Chondrocyte (in vitro differentiated cells): ENCODE measurements at regions not wholly inside any gene's neighbourhood (a gene's known extent, or its start where the extent isn't known, plus 50 kb on each side); places are given as distances from the start of the nearest gene placed in this dataset.
A peak's percentile ranks its signal among the peaks of the same experiment; 100 is the strongest.

Source experiments
- DNase-seq: peaks from one replicate; pipeline ENCODE4 v3.0.0; 2021; ENCODE audit warnings: mixed read lengths, low spot score
- H3K27ac Mint-ChIP-seq: one replicate; pipeline ENCODE4 v1.8.0; 2021; ENCODE audit warnings: mild to moderate bottlenecking, moderate library complexity, mixed read lengths; ENCODE audit not compliant: unreplicated experiment
- H3K27me3 Mint-ChIP-seq: 2 replicates; pipeline ENCODE4 v1.8.0; 2021; ENCODE audit warnings: low read depth, mixed read lengths
- H3K36me3 Mint-ChIP-seq: 2 replicates; pipeline ENCODE4 v1.8.0; 2021; ENCODE audit warnings: low read depth, mixed read lengths
- H3K4me1 Mint-ChIP-seq: 2 replicates; pipeline ENCODE4 v1.8.0; 2021; ENCODE audit warnings: low read depth, mild to moderate bottlenecking, mixed read lengths
- H3K4me3 Mint-ChIP-seq: one replicate; pipeline ENCODE4 v1.8.0; 2021; ENCODE audit warnings: mild to moderate bottlenecking, moderate library complexity, mixed read lengths; ENCODE audit not compliant: unreplicated experiment
- H3K9me3 Mint-ChIP-seq: 2 replicates; pipeline ENCODE4 v1.8.0; 2021; ENCODE audit warnings: low read depth, mixed read lengths
- TF ChIP-seq, protein P1 (sequence below): fragments of 200-600 bp; sonication (generic); IDR thresholded peaks from 2 replicates; pipeline ENCODE4 v1.5.0; 2021; ENCODE audit warnings: antibody characterized with exemption, mild to moderate bottlenecking, moderate library complexity

DNA sequence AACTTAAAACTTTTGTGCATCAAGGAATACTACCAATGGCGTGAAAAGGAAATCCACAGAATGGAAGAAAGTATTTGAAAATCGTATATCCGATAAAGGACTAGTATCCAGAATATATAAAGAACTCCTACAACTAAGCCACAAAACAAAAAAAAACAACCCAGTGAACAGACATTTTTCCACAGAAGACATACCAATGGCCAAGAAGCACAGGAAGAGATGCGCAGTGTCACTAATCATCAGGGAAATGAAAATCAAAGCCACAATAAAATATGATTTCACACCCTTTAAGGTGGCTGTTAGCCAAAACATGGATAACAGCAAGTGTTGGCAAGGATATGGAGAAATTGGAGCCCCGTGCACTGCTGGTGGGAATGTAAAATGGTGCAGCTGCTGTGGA is 203.3 kb downstream of the SEC14L1 start:
- DNase-seq, result no peak
- Mint-ChIP-seq H3K27me3 (no peaks in the 10 kb centered on the region), H3K4me1 (peaks cover 15% of the 10 kb centered on the region)

DNA sequence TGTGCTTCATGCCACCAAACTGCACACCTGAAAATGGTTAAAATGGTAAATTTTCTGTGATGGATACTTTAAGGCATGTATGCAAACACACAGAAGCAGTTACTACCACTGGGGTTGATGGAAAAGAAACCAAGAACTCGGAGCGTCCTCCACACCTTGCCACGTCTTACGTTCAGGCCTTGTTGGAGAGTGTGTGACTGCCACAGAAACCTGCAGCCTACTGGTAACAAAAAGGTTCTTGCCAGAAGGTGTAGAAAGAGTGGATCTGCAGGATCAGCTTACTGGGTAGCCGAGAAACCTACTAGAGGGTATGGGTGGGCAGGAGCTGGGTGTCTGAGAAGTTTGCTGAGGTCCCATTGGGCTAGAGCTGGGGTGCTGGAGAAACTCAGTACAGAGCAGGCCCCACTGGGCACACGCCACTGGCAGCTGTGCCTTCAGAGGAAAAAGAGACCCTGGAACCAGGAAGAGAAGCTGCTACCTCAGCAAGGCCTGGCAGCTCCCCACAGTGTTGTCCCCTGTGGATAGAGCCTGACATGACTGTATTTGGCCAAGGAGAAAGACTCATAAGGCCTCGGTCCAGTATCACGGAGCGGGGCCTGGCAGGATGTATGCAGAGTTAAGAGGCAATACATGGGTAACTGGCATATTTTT is 204.6 kb downstream of the SEC14L1 start:
- TF ChIP-seq, protein P1, sequence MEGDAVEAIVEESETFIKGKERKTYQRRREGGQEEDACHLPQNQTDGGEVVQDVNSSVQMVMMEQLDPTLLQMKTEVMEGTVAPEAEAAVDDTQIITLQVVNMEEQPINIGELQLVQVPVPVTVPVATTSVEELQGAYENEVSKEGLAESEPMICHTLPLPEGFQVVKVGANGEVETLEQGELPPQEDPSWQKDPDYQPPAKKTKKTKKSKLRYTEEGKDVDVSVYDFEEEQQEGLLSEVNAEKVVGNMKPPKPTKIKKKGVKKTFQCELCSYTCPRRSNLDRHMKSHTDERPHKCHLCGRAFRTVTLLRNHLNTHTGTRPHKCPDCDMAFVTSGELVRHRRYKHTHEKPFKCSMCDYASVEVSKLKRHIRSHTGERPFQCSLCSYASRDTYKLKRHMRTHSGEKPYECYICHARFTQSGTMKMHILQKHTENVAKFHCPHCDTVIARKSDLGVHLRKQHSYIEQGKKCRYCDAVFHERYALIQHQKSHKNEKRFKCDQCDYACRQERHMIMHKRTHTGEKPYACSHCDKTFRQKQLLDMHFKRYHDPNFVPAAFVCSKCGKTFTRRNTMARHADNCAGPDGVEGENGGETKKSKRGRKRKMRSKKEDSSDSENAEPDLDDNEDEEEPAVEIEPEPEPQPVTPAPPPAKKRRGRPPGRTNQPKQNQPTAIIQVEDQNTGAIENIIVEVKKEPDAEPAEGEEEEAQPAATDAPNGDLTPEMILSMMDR, result no peak
- Mint-ChIP-seq H3K27ac (no peak overlapping the region), H3K4me1 (peaks cover 21% of the 10 kb centered on the region), H3K36me3 (peaks cover 11% of the 10 kb centered on the region), H3K9me3 (peaks cover 9% of the 10 kb centered on the region), H3K27me3 (no peaks in the 10 kb centered on the region), H3K4me3 (no peak overlapping the region)
- DNase-seq, result peak; percentile 22

More for the DNA sequence above, 203.3 kb downstream of the SEC14L1 start:
- H3K36me3 Mint-ChIP-seq, result peaks cover 11% of the 10 kb centered on the region
- no peak overlapping the region for H3K4me3 Mint-ChIP-seq
- TF ChIP-seq, protein P1, result no peak
- H3K27ac Mint-ChIP-seq, result no peak overlapping the region
- peaks cover 9% of the 10 kb centered on the region for H3K9me3 Mint-ChIP-seq

DNA sequence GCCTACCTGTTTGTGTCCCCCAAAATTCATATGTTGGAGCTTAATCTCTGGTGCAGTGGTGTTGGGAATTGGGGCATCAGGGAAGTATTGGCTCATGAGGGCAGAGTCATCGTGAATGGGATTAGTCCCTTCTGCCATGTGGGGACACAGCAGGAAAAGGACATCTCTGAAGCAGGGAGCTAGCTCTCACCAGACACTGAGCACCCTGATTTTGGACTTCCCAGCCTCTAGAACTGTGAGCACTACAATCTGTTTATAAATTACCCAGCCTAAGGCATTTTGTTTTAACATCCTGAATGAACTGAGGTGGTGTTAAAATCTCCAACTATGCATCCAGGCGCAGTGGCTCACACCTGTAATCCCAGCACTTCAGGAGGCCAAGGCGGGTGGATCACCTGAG is 206.0 kb downstream of the SEC14L1 start:
- peaks cover 9% of the 10 kb centered on the region for H3K9me3 Mint-ChIP-seq
- TF ChIP-seq, protein P1, result no peak
- H3K4me1 Mint-ChIP-seq, result peaks cover 35% of the 10 kb centered on the region
- no peak for DNase-seq
- H3K4me3 Mint-ChIP-seq, result no peak overlapping the region
- no peak overlapping the region for H3K27ac Mint-ChIP-seq
- no peaks in the 10 kb centered on the region for H3K27me3 Mint-ChIP-seq
- H3K36me3 Mint-ChIP-seq, result peaks cover 9% of the 10 kb centered on the region

DNA sequence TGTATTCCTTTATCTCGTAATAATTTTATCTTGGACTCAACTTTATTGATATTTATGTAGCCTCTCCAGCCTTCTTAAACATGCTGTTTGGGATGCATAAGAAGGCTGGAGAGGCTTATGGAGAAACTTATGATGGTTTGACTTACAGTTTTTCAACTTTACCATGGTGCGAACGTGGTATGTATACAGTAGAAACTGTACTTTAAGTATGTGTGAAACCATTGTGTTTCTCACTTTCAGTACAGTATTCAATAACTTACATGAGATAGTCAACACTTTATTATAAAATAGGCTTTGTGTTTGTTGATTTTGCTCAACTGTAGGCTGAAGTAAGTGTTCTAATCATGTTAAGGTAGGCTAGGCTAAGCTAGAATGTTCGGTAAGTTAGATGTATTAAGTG is 206.8 kb downstream of the SEC14L1 start:
- Mint-ChIP-seq H3K27me3 (no peaks in the 10 kb centered on the region), H3K9me3 (peaks cover 9% of the 10 kb centered on the region), H3K4me1 (peaks cover 34% of the 10 kb centered on the region), H3K4me3 (no peak overlapping the region), H3K27ac (no peak overlapping the region), H3K36me3 (peaks cover 9% of the 10 kb centered on the region)
- TF ChIP-seq, protein P1, result no peak
- DNase-seq, result no peak

DNA sequence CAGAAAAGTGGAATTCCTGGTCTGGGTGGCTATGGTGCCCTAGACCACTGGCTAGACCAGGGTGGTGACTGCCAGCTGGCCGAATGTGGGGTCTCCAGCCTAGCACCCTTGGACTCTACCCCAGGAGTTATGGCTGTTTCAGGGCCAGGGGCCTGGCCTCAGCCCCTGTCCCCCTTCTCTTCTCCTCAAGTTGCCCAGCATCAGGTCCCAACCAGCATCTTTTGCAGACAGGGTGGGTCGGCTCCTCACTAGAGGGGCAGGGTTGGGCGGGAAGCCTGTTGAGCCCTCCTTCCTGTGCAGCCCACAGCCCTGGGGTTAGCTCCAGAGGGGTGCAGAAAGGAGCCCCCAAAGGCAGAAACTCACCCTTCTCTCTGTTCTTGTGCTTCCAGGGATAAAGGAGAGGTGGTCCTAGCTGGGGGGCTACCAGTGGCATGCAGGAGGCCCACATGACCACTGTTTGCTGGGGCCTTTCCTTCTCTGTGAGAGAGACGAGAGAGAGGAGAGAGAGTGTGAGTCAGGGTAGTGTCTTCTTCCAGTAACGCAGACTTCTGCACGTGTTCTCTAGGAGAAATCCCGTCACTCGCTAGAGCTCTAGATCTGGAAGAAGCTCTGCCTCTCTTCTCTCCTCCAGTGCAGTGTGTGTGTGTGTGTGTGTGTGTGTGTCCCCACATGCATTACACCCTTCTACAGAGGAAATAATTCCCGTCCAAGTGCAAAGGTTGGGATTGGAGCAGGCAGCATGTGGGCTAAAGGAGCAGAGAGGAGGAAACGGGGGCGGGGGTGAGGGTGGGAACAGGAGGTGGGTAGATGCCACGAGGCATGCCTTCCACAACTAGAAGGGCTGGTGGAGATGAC is 209.4 kb downstream of the SEC14L1 start:
- Mint-ChIP-seq H3K4me1 (peaks cover 29% of the 10 kb centered on the region), H3K9me3 (no peaks in the 10 kb centered on the region)
- peak; percentile 28 for DNase-seq

More for the DNA sequence above, 209.4 kb downstream of the SEC14L1 start:
- Mint-ChIP-seq H3K27ac (no peak overlapping the region), H3K36me3 (no peaks in the 10 kb centered on the region), H3K27me3 (no peaks in the 10 kb centered on the region), H3K4me3 (no peak overlapping the region)
- TF ChIP-seq, protein P1, result no peak
